BE2C (cell line): ENCODE measurements at regions not wholly inside any gene's neighbourhood (a gene's known extent, or its start where the extent isn't known, plus 50 kb on each side); places are given as distances from the start of the nearest gene placed in this dataset.

ENCODE experiments used
- DNase-seq: peaks from one replicate; pipeline ENCODE4 v3.0.0-alpha.2; 2020
- H3K27me3 ChIP-seq: fragments of 250-450 bp; sonication (Bioruptor Pico); 2 replicates; pipeline ENCODE4 v1.5.1; 2020; ENCODE audit warnings: mild to moderate bottlenecking
- H3K36me3 ChIP-seq: fragments of 250-450 bp; sonication (Bioruptor Pico); 2 replicates; pipeline ENCODE4 v1.5.1; 2020; ENCODE audit warnings: mild to moderate bottlenecking
- H3K4me1 ChIP-seq: fragments of 250-450 bp; sonication (Bioruptor Pico); 2 replicates; pipeline ENCODE4 v1.5.1; 2020
- H3K4me3 ChIP-seq: 2 replicates; pipeline ENCODE4 v1.5.1; 2011; ENCODE audit warnings: low read depth, low read length
- H3K9me3 ChIP-seq: fragments of 250-450 bp; sonication (Bioruptor Pico); 2 replicates; pipeline ENCODE4 v1.5.1; 2020
- CTCF ChIP-seq: IDR thresholded peaks from 2 replicates; pipeline ENCODE4 v1.5.1; 2012; ENCODE audit warnings: mild to moderate bottlenecking, low read depth, low read length

DNA sequence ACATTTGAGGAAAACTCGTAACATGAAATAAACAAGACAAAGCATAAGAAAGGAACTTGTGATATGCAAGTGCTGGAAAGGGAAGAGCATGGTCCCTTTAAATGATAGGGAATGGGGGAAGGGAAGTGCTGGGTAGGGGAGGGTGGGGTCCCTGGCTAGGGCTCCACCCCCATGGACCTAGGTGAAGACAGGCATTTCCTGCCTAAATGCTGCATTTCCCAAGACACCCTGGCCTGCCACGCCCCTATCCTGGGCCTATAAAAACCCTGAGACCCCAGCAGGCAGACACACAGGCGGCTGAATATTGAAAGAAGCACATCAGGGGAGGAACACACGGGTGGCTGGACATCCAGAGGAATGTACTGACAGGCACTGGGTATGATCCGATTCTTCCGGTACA is 499.9 kb downstream of the ZEB2 start:
- Histone ChIP-seq H3K9me3 (no peaks in the 10 kb centered on the region), H3K36me3 (no peaks in the 10 kb centered on the region), H3K4me3 (no peak overlapping the region), H3K4me1 (no peaks in the 10 kb centered on the region), H3K27me3 (no peaks in the 10 kb centered on the region)
- TF ChIP-seq CTCF: no peak
- DNase-seq: no peak

- no peak overlapping the region for H3K4me3 ChIP-seq
- no peak for DNase-seq
- no peaks in the 10 kb centered on the region for H3K4me1 ChIP-seq
- no peaks in the 10 kb centered on the region for H3K36me3 ChIP-seq
- H3K9me3 ChIP-seq: no peaks in the 10 kb centered on the region
- H3K27me3 ChIP-seq: no peaks in the 10 kb centered on the region
- TF ChIP-seq CTCF: no peak
Observed at GRCh38 chr2:144015655-144016245, 504.2 kb downstream of the ZEB2 start.

DNA sequence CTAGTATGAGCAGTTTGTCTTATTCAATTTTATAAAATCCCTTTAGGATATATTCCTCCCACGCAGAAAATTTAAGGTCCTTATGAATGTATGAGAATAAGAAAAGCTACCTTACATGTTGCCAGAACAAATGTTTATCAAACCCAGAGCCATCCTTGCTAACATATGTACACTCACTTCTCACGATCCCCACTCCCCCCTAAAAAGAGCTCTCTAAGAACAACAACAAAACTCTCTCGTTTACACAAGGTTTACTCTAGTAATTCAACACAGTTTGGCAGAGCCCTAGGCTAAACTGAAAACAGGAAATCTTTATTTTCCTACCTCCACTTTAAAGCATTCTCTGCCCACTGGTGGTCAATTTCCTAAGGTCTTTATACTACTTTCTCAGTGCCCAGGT is 504.9 kb downstream of the ZEB2 start:
- no peak overlapping the region for H3K4me3 ChIP-seq
- no peak for DNase-seq
- H3K27me3 ChIP-seq: no peaks in the 10 kb centered on the region
- no peaks in the 10 kb centered on the region for H3K4me1 ChIP-seq
- no peaks in the 10 kb centered on the region for H3K36me3 ChIP-seq
- TF ChIP-seq CTCF: no peak
- no peaks in the 10 kb centered on the region for H3K9me3 ChIP-seq

DNA sequence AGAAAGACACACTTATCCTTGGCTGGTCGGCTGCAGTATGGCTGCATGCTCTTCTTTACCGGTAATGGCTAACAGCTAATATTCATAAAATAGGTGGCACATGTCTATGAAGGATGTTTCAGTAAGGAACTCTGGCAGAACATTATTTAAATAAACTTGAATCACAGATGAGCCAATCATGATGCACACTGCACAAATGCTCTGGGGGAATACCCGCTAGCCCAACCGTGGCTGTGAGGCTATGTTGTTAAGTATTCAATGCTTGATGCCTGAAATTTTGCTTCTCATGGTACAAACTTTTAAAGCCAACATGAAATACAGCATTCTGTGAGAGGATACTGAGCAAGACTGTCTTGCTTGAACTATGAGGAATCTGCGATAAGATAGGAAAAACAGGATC is 505.8 kb downstream of the ZEB2 start:
- DNase-seq: no peak
- TF ChIP-seq CTCF: no peak

GRCh38 chr2:144012304-144012703 is 507.6 kb downstream of the ZEB2 start:
- H3K4me3 ChIP-seq: no peak overlapping the region
- H3K27me3 ChIP-seq: no peaks in the 10 kb centered on the region
- H3K4me1 ChIP-seq: no peaks in the 10 kb centered on the region
- H3K9me3 ChIP-seq: no peaks in the 10 kb centered on the region
- no peak for TF ChIP-seq CTCF
- no peaks in the 10 kb centered on the region for H3K36me3 ChIP-seq
- DNase-seq: no peak

More for the DNA sequence above, 505.8 kb downstream of the ZEB2 start:
- H3K9me3 ChIP-seq: no peaks in the 10 kb centered on the region
- no peaks in the 10 kb centered on the region for H3K4me1 ChIP-seq
- no peaks in the 10 kb centered on the region for H3K36me3 ChIP-seq
- H3K27me3 ChIP-seq: no peaks in the 10 kb centered on the region
- H3K4me3 ChIP-seq: no peak overlapping the region

- no peak overlapping the region for H3K4me3 ChIP-seq
- DNase-seq: no peak
- no peak for TF ChIP-seq CTCF
- no peaks in the 10 kb centered on the region for H3K27me3 ChIP-seq
- no peaks in the 10 kb centered on the region for H3K36me3 ChIP-seq
- H3K9me3 ChIP-seq: no peaks in the 10 kb centered on the region
- H3K4me1 ChIP-seq: no peaks in the 10 kb centered on the region
Observed at GRCh38 chr2:144011553-144011952, 508.4 kb downstream of the ZEB2 start.
